Fibroblast of pulmonary artery (primary cell): ENCODE measurements at regions not wholly inside any gene's neighbourhood (a gene's known extent, or its start where the extent isn't known, plus 50 kb on each side); places are given as distances from the start of the nearest gene placed in this dataset.

ENCODE experiments used
- DNase-seq: peaks from one replicate; pipeline ENCODE4 v3.0.0-alpha.2; 2010; ENCODE audit warnings: low read depth
- H3K4me3 ChIP-seq: replicated peaks from 2 replicates; pipeline ENCODE4 v1.5.1; 2011; ENCODE audit warnings: low read depth, mild to moderate bottlenecking, control low read depth, low read length, moderate library complexity
- CTCF ChIP-seq: IDR thresholded peaks from 2 replicates; pipeline ENCODE4 v1.5.1; 2011; ENCODE audit warnings: mild to moderate bottlenecking, control low read depth, low read length, inconsistent platforms; ENCODE audit errors: missing control alignments

GRCh38 chr17:52255347-52255746 lies 96.8 kb upstream of the CA10 start:
- DNase-seq, result no peak
- no peak for TF ChIP-seq CTCF
- H3K4me3 ChIP-seq, result no peak overlapping the region

- no peak for TF ChIP-seq CTCF
- DNase-seq, result no peak
- no peak overlapping the region for H3K4me3 ChIP-seq
Observed at GRCh38 chr17:52244689-52245088, 86.2 kb upstream of the CA10 start.

GRCh38 chr17:52242268-52242667 lies 83.8 kb upstream of the CA10 start:
- TF ChIP-seq CTCF, result no peak
- H3K4me3 ChIP-seq, result no peak overlapping the region
- no peak for DNase-seq

GRCh38 chr17:52237151-52237550 lies 78.6 kb upstream of the CA10 start:
- no peak for DNase-seq
- H3K4me3 ChIP-seq, result no peak overlapping the region
- TF ChIP-seq CTCF, result no peak

GRCh38 chr17:52235516-52235915 lies 77.0 kb upstream of the CA10 start:
- no peak overlapping the region for H3K4me3 ChIP-seq
- DNase-seq, result no peak
- no peak for TF ChIP-seq CTCF

- no peak for TF ChIP-seq CTCF
- no peak overlapping the region for H3K4me3 ChIP-seq
- DNase-seq, result no peak
Observed at GRCh38 chr17:52233632-52234031, 75.1 kb upstream of the CA10 start.

GRCh38 chr17:52233176-52233575 lies 74.7 kb upstream of the CA10 start:
- TF ChIP-seq CTCF, result no peak
- DNase-seq, result no peak

More at GRCh38 chr17:52233176-52233575, 74.7 kb upstream of the CA10 start:
- no peak overlapping the region for H3K4me3 ChIP-seq
